HCT116 (cell line): ENCODE measurements at regions not wholly inside any gene's neighbourhood (a gene's known extent, or its start where the extent isn't known, plus 50 kb on each side); places are given as distances from the start of the nearest gene placed in this dataset.

Experiments
- ATAC-seq: fragments of 200-7000 bp; cut with Tn5 transposase; 2 replicates; pipeline ENCODE4 v1.9.1; 2020; ENCODE audit warnings: mild to moderate bottlenecking, moderate library complexity
- BruUV-seq: library from RNA; stranded (reverse); fragments of 400-500 nt; replicated peaks from 2 replicates; lab custom pipeline; 2021; lab: Mats Ljungman, UMichigan
- CTCF ChIA-PET: fragments of 300-600 bp; sonication (Branson Sonifier 250); formaldehyde crosslinking; loops from one replicate; lab custom pipeline; 2021; ENCODE audit warnings: antibody characterized with exemption; lab: Charles Lee
- POLR2A ChIA-PET: fragments of 300-600, 350-600 bp; sonication (Branson Sonifier 250); formaldehyde crosslinking; loops from one replicate; lab custom pipeline; 2021; ENCODE audit warnings: antibody characterized with exemption; lab: Charles Lee
- RAD21 ChIA-PET, 2 experiments: fragments of 300-600 bp; sonication (Branson Sonifier 250); formaldehyde crosslinking; loops; one replicate each; lab custom pipeline; 2023; ENCODE audit warnings: low total read pairs in 2 of 2; ENCODE audit not compliant: uncharacterized antibody in 2 of 2, unreplicated experiment in 2 of 2, low non-redundant PET in 1 of 2; lab: Charles Lee
- DNase-seq: peaks from one replicate; pipeline ENCODE4 v3.0.0-alpha.2; 2010; ENCODE audit warnings: low read depth, low spot score
- H2AFZ ChIP-seq: fragments of 200-600 bp; shearing (Covaris generic), sonication (generic); 2 replicates; pipeline ENCODE4 v1.6.1; 2017; ENCODE audit warnings: low read depth, mixed run types, mixed read lengths, antibody characterized with exemption, low read length; ENCODE audit not compliant: poor library complexity, severe bottlenecking
- H3K27ac ChIP-seq: 2 replicates; pipeline ENCODE4 v1.5.1; 2012; ENCODE audit warnings: low read depth, low read length
- H3K27me3 ChIP-seq: fragments of 200-600 bp; sonication (generic); 2 replicates; pipeline ENCODE4 v1.6.1; 2016; ENCODE audit warnings: mixed run types, low read length, mixed read lengths; ENCODE audit not compliant: insufficient read depth
- H3K36me3 ChIP-seq, 2 experiments: fragments of 200-500 bp in 1 of 2; fragments of 200-600 bp in 1 of 2; sonication (Bioruptor generic) in 1 of 2; sonication (generic) in 1 of 2; 2 replicates each; pipeline versions ENCODE4 v1.5.1 to v1.6.1; 2014 to 2016; ENCODE audit warnings: low read length in 2 of 2, inconsistent platforms in 1 of 2, mixed read lengths in 1 of 2, mixed run types in 1 of 2; ENCODE audit not compliant: insufficient read depth in 2 of 2, control insufficient read depth in 1 of 2
- H3K4me1 ChIP-seq, 2 experiments: fragments of 200-600 bp in 1 of 2; sonication (generic) in 1 of 2; 2 replicates each; pipeline versions ENCODE4 v1.5.1 to v1.6.1; 2012 to 2017; ENCODE audit warnings: low read length in 2 of 2, inconsistent platforms in 1 of 2, mild to moderate bottlenecking in 1 of 2, mixed read lengths in 1 of 2, mixed run types in 1 of 2, moderate library complexity in 1 of 2; ENCODE audit not compliant: insufficient read depth in 2 of 2, control insufficient read depth in 1 of 2
- H3K4me2 ChIP-seq: fragments of 200-600 bp; sonication (generic); 2 replicates; pipeline ENCODE4 v1.6.1; 2017; ENCODE audit warnings: mixed run types, low read length, mixed read lengths
- H3K4me3 ChIP-seq, 2 experiments: fragments of 200-600 bp in 1 of 2; sonication (generic) in 1 of 2; replicated peaks in 1 of 2; 2 replicates each; pipeline ENCODE4 v1.5.1; 2011 to 2016; ENCODE audit warnings: low read length in 2 of 2, control low read depth in 1 of 2, low read depth in 1 of 2, mild to moderate bottlenecking in 1 of 2, mixed read lengths in 1 of 2, mixed run types in 1 of 2
- H3K79me2 ChIP-seq: fragments of 200-600 bp; sonication (generic); 2 replicates; pipeline ENCODE4 v1.6.1; 2017; ENCODE audit warnings: mild to moderate bottlenecking, mixed run types, low read length, moderate library complexity, mixed read lengths; ENCODE audit not compliant: insufficient read depth
- H3K9ac ChIP-seq: fragments of 200-600 bp; sonication (generic); 2 replicates; pipeline ENCODE4 v1.6.1; 2016; ENCODE audit warnings: low read length, mixed read lengths
- H3K9me2 ChIP-seq: fragments of 200-600 bp; sonication (generic), shearing (Covaris generic); 2 replicates; pipeline ENCODE4 v1.6.1; 2017; ENCODE audit warnings: mixed run types, mild to moderate bottlenecking, moderate library complexity; ENCODE audit not compliant: insufficient read depth
- H3K9me3 ChIP-seq, 2 experiments: fragments of 200-500 bp in 1 of 2; fragments of 200-600 bp in 1 of 2; sonication (Bioruptor generic) in 1 of 2; sonication (generic) in 1 of 2; 2 replicates each; pipeline ENCODE4 v1.6.1; 2014 to 2017; ENCODE audit warnings: low read length in 2 of 2, mixed read lengths in 2 of 2, inconsistent platforms in 1 of 2, low read depth in 1 of 2, mild to moderate bottlenecking in 1 of 2, mixed run types in 1 of 2, moderate library complexity in 1 of 2; ENCODE audit not compliant: control insufficient read depth in 1 of 2, insufficient read depth in 1 of 2
- H4K20me1 ChIP-seq: fragments of 200-600 bp; sonication (generic), shearing (Covaris generic); 2 replicates; pipeline ENCODE4 v1.6.1; 2017; ENCODE audit warnings: mixed run types, mild to moderate bottlenecking, moderate library complexity; ENCODE audit not compliant: insufficient read depth
- CBX3 ChIP-seq: IDR thresholded peaks from 2 replicates; pipeline ENCODE4 v1.6.1; 2012; ENCODE audit warnings: low read depth
- CTCF ChIP-seq, 3 experiments: fragments of 200-600 bp in 1 of 3; sonication (generic) in 1 of 3; IDR thresholded peaks in 2 of 3; conservative IDR thresholded peaks in 1 of 3; 2 replicates each; pipeline ENCODE4 v1.5.1; 2012 to 2017; ENCODE audit warnings: low read depth in 2 of 3, low read length in 2 of 3, antibody characterized with exemption in 1 of 3, borderline replicate concordance in 1 of 3, control low read depth in 1 of 3, mild to moderate bottlenecking in 1 of 3, mixed read lengths in 1 of 3, mixed run types in 1 of 3, moderate library complexity in 1 of 3; ENCODE audit not compliant: insufficient read depth in 1 of 3
- EGR1 ChIP-seq: IDR thresholded peaks from 2 replicates; pipeline ENCODE4 v1.6.1; 2012; ENCODE audit warnings: low read depth
- FOSL1 ChIP-seq: IDR thresholded peaks from 2 replicates; pipeline ENCODE4 v1.6.1; 2012; ENCODE audit warnings: low read depth
- MAX ChIP-seq: IDR thresholded peaks from 2 replicates; pipeline ENCODE4 v1.6.1; 2012
- POLR2A ChIP-seq: IDR thresholded peaks from 2 replicates; pipeline ENCODE4 v1.7.0; 2011; ENCODE audit warnings: borderline replicate concordance; ENCODE audit not compliant: insufficient read depth, insufficient read length; ENCODE audit errors: extremely low read depth
- SIN3A ChIP-seq: IDR thresholded peaks from 2 replicates; pipeline ENCODE4 v1.6.1; 2012; ENCODE audit warnings: low read depth
- SRF ChIP-seq: IDR thresholded peaks from 2 replicates; pipeline ENCODE4 v1.6.1; 2012; ENCODE audit warnings: low read depth
- TCF7L2 ChIP-seq: IDR thresholded peaks from 2 replicates; pipeline ENCODE4 v1.7.0; 2011; ENCODE audit warnings: borderline replicate concordance, inconsistent platforms; ENCODE audit not compliant: insufficient read depth, insufficient read length; ENCODE audit errors: extremely low read depth
- intact Hi-C: fragments of 100-400 bp; cut with micrococcal nuclease; formaldehyde crosslinking; loops from 2 replicates; pipeline ENCODE4 v1.10.0; 2022

GRCh38 chr19:5216141-5216847, 124.3 kb downstream of the PTPRS start:
- ChIA-PET CTCF (no interaction called here), POLR2A (no interaction called here), RAD21 (no interaction called here)
- no peak overlapping the region for H3K9ac ChIP-seq
- H3K36me3 ChIP-seq = peaks cover 30 to 41% of the 10 kb centered on the region in 2 experiments; a peak in 3 of 4 replicates
- intact Hi-C loops = no loop called here
- no peak for TF ChIP-seq POLR2A
- H3K27me3 ChIP-seq = no peaks in the 10 kb centered on the region
- H3K4me2 ChIP-seq = no peak overlapping the region
- H3K4me1 ChIP-seq = no peaks in the 10 kb centered on the region
- no peak overlapping the region for H3K4me3 ChIP-seq
- H3K9me3 ChIP-seq = no peaks in the 10 kb centered on the region
- H3K9me2 ChIP-seq = no peaks in the 10 kb centered on the region
- no peak for ATAC-seq
- H2AFZ ChIP-seq = no peak overlapping the region
- H3K27ac ChIP-seq = no peak overlapping the region
- DNase-seq = no peak
- no peaks in the 10 kb centered on the region for H3K79me2 ChIP-seq
- H4K20me1 ChIP-seq = no peaks in the 10 kb centered on the region
- no TSS peak for BruUV-seq

- Histone ChIP-seq H3K4me1 (no peaks in the 10 kb centered on the region), H3K27ac (no peak overlapping the region), H3K4me3 (no peak overlapping the region), H4K20me1 (no peaks in the 10 kb centered on the region), H3K79me2 (no peaks in the 10 kb centered on the region), H3K4me2 (no peak overlapping the region), H2AFZ (no peak overlapping the region)
- ChIA-PET CTCF (no interaction called here), RAD21 (no interaction called here)
- no peak for TF ChIP-seq CTCF (IDR thresholded peaks at IDR 0.05 in 2 of 3, conservative IDR thresholded peaks at IDR 0.05 in 1 of 3; ENCODE audit: borderline replicate concordance in 1 of 3, insufficient read depth in 1 of 3, low read depth in 2 of 3, low read length in 2 of 3)
- TF ChIP-seq CBX3 = no peak
- TF ChIP-seq TCF7L2 = no peak
- TF ChIP-seq EGR1 = no peak
- TF ChIP-seq SIN3A = no peak
- no peak for TF ChIP-seq MAX
- TF ChIP-seq FOSL1 = no peak
- TF ChIP-seq SRF = no peak
- TF ChIP-seq, all 23 proteins: peak for 0
- ATAC-seq = no peak
- Histone ChIP-seq H3K9me2 (no peaks in the 10 kb centered on the region), H3K36me3 (peaks cover 29 to 49% of the 10 kb centered on the region in 2 experiments; a peak in 3 of 4 replicates), H3K9ac (no peak overlapping the region), H3K9me3 (no peaks in the 10 kb centered on the region), H3K27me3 (no peaks in the 10 kb centered on the region)
- intact Hi-C loops = no loop called here
- no peak for DNase-seq
- POLR2A ChIA-PET = no interaction called here
- no TSS peak for BruUV-seq
Observed at GRCh38 chr19:5215431-5215830, 125.2 kb downstream of the PTPRS start.
